Right atrium auricular region (tissue), 2 donors: ENCODE measurements at regions not wholly inside any gene's neighbourhood (a gene's known extent, or its start where the extent isn't known, plus 50 kb on each side); places are given as distances from the start of the nearest gene placed in this dataset.

Source experiments
- DNase-seq: peaks from one replicate; pipeline ENCODE4 v3.0.0-alpha.2; 2019; ENCODE audit warnings: low spot score
- H3K27ac ChIP-seq, 2 donors: fragments of 200-600 bp; sonication (generic); 1 replicate in 1 of 2; 2 replicates in 1 of 2; pipeline ENCODE4 v1.5.1; 2016 to 2019
- H3K27me3 ChIP-seq, 2 donors: fragments of 200-600 bp; sonication (generic); one replicate each; pipeline versions ENCODE4 v1.5.1 to v1.6.0; 2017 to 2019
- H3K36me3 ChIP-seq: fragments of 200-600 bp; sonication (generic); one replicate; pipeline ENCODE4 v1.5.1; 2016
- H3K4me1 ChIP-seq, 2 donors: fragments of 200-600 bp; sonication (generic); one replicate each; pipeline versions ENCODE4 v1.5.1 to v1.6.0; 2017 to 2019
- H3K4me3 ChIP-seq, 2 donors: fragments of 200-600 bp; sonication (generic); 1 replicate in 1 of 2; 2 replicates in 1 of 2; pipeline ENCODE4 v1.5.1; 2017 to 2019; ENCODE audit warnings: mild to moderate bottlenecking in 1 of 2, moderate library complexity in 1 of 2
- H3K9me3 ChIP-seq, 2 donors: fragments of 200-600 bp; sonication (generic); one replicate each; pipeline ENCODE4 v1.5.1; 2019
- TF ChIP-seq, protein P1 (sequence below), 2 donors: fragments of 200-600 bp; sonication (generic); IDR thresholded peaks; one replicate each; pipeline ENCODE4 v1.5.1; 2019; ENCODE audit warnings: antibody characterized with exemption in 2 of 2

DNA sequence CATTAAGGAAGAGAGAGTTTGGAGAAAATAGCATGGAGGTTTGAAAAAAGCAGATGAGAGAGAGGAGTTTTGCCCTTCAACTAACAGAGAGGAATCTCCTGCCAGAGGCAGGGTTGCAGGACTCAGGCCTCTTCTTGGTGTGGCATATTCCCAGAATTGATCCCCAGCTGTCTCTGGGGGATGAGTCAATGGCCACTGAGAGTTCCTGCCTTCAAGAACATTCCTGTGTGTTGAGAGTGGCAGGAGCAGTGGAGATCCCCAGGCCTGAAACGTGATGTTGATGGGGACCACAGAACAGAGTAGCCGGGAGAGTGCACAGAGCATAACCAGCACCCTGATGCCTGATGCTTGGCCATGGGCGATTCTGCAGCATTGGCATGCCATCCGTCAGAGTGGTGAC, 348.4 kb upstream of the THBS1 start:
- Histone ChIP-seq H3K9me3 (no peaks in the 10 kb centered on the region), H3K36me3 (no peaks in the 10 kb centered on the region), H3K4me1 (no peaks in the 10 kb centered on the region), H3K27me3 (no peaks in the 10 kb centered on the region), H3K4me3 (no peak overlapping the region), H3K27ac (no peak overlapping the region)
- DNase-seq, result no peak
- TF ChIP-seq, protein P1, sequence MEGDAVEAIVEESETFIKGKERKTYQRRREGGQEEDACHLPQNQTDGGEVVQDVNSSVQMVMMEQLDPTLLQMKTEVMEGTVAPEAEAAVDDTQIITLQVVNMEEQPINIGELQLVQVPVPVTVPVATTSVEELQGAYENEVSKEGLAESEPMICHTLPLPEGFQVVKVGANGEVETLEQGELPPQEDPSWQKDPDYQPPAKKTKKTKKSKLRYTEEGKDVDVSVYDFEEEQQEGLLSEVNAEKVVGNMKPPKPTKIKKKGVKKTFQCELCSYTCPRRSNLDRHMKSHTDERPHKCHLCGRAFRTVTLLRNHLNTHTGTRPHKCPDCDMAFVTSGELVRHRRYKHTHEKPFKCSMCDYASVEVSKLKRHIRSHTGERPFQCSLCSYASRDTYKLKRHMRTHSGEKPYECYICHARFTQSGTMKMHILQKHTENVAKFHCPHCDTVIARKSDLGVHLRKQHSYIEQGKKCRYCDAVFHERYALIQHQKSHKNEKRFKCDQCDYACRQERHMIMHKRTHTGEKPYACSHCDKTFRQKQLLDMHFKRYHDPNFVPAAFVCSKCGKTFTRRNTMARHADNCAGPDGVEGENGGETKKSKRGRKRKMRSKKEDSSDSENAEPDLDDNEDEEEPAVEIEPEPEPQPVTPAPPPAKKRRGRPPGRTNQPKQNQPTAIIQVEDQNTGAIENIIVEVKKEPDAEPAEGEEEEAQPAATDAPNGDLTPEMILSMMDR (IDR thresholded peaks at IDR 0.05), result no peak

DNA sequence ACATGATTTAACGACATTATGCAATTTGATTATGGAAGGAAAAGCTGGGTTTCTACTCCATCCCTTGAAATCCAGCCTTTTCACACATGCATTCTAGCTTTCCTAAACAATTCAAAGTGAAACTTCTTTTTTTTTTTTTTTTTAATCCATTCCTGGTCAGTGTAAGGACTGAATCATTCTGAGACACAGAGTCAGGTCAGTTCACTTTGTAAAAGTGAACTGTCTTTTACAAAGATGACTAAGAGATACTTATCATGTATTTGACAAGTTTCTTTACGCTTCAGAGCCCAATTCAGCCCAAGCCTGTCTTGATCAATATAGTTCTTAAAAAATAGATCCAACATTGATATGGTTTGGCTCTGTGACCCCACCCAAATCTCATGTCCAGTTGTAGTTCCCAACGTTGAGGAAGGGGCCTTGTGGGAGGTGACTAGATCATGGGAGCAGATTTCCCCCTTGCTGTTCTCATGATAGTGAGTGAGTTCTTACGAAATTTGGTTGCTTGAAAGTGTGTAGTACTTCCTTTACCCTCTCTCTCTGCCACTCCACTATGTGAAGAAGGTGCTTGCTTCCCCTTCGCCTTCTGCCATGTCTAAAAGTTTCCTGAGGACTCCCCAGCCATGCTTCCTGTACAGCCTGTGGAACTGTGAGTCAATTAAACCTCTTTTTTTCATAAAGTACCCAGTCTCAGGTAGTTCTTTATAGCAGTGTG, 345.6 kb upstream of the THBS1 start:
- DNase-seq, result no peak
- Histone ChIP-seq H3K36me3 (no peaks in the 10 kb centered on the region), H3K4me1 (no peaks in the 10 kb centered on the region), H3K4me3 (no peak overlapping the region), H3K9me3 (no peaks in the 10 kb centered on the region), H3K27ac (no peak overlapping the region), H3K27me3 (no peaks in the 10 kb centered on the region)
- TF ChIP-seq, protein P1 (IDR thresholded peaks at IDR 0.05), result no peak

DNA sequence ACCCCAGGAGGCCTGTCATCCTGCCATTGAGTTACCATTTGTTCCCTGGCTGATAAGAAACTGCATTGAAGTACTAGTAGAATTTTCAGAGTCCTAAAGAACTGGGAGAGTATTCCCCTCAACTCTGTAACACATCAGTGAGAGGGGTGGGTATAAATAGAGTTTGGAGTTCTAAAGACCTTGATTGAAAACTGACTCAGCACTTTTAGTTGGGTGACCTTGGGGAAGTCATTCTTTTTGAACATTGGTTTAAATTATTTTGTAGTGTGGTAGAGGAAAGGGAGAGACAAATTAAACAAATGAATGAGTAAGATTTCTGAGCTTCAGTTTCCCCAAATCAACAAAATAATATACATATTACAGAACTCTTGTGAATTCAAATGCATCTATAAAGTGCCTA, 344.5 kb upstream of the THBS1 start:
- H3K9me3 ChIP-seq, result no peaks in the 10 kb centered on the region
- TF ChIP-seq, protein P1 (IDR thresholded peaks at IDR 0.05), result no peak

DNA sequence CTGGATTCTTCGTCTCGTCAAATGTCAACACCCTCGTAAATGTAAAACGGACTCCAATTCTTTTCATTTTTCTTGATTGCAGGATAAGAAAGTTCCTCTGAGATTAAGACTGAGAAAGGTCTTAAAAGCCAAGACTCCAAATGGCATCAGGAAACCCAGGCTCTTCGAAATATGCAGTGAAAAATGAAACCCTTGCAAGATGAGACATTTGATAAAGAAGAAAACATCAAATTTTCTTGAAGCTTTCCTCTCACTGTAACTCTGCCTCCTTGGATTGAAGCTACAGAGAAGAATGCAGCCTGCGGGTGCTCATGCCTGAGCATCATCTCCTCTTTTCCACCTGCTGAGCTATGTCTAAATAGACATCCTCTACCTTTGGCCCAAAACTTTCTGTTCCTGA, 342.4 kb upstream of the THBS1 start:
- TF ChIP-seq, protein P1 (IDR thresholded peaks at IDR 0.05), result no peak
- no peaks in the 10 kb centered on the region for H3K27me3 ChIP-seq
- H3K27ac ChIP-seq, result no peak overlapping the region
- no peaks in the 10 kb centered on the region for H3K36me3 ChIP-seq
- H3K4me3 ChIP-seq, result no peak overlapping the region
- H3K4me1 ChIP-seq, result no peaks in the 10 kb centered on the region
- no peaks in the 10 kb centered on the region for H3K9me3 ChIP-seq
- DNase-seq, result no peak

More for the DNA sequence above, 344.5 kb upstream of the THBS1 start:
- no peak overlapping the region for H3K4me3 ChIP-seq
- no peaks in the 10 kb centered on the region for H3K36me3 ChIP-seq
- DNase-seq, result no peak
- H3K4me1 ChIP-seq, result no peaks in the 10 kb centered on the region
- H3K27me3 ChIP-seq, result no peaks in the 10 kb centered on the region
- H3K27ac ChIP-seq, result no peak overlapping the region

DNA sequence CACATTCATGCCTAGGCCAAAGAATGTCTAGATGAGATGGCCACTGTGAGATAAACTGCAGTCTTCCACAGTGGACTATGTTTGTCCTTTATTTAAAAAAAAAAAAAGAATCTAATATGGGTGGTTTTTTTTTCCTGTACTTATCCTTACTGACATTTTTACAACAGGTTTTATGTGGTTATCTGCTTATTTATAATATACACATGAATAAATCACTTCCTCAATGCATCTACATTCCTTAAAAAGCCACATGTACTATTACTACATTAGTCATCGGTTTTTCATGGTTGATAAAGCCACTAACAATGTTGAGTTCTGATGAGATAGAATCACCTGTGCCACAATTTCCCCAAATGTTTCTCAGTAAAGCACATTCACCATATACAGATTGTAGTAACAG, 341.3 kb upstream of the THBS1 start:
- no peaks in the 10 kb centered on the region for H3K27me3 ChIP-seq
- H3K36me3 ChIP-seq, result no peaks in the 10 kb centered on the region
- no peaks in the 10 kb centered on the region for H3K9me3 ChIP-seq
- TF ChIP-seq, protein P1 (IDR thresholded peaks at IDR 0.05), result no peak
- H3K4me3 ChIP-seq, result no peak overlapping the region
- H3K4me1 ChIP-seq, result no peaks in the 10 kb centered on the region
- DNase-seq, result no peak
- no peak overlapping the region for H3K27ac ChIP-seq

DNA sequence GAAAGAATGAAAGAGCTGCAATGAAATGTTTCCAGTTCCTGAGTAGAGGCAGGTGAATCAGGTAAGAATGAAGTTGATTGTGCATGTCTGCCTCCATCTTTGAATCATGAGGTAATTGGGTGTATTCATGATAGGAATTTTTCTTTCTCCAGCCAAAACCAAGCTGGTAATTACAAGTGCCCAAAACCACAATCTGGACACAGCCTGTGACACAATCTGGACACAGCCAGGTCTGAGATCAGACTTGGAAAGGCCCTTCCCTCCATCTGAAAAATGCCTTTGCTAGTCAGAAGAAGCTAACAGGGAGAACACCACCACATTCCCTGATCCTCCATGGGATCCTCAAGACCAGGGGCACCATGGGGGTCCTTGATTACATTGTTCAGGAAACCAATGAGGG, 338.5 kb upstream of the THBS1 start:
- no peaks in the 10 kb centered on the region for H3K27me3 ChIP-seq
- peak overlapping the region in 1 of 2 donors; percentile 34 for H3K27ac ChIP-seq
- TF ChIP-seq, protein P1 (IDR thresholded peaks at IDR 0.05), result no peak
- peak; percentile 64 for DNase-seq
- H3K9me3 ChIP-seq, result no peaks in the 10 kb centered on the region
- H3K4me3 ChIP-seq, result no peak overlapping the region
- no peaks in the 10 kb centered on the region for H3K4me1 ChIP-seq
- no peaks in the 10 kb centered on the region for H3K36me3 ChIP-seq
